ENCODE measurements at regions not wholly inside any gene's neighbourhood (a gene's known extent, or its start where the extent isn't known, plus 50 kb on each side); places are given as distances from the start of the nearest gene placed in this dataset.

GRCh38 chr18:44548291-44549221, 132.1 kb upstream of the SETBP1 start:
- intact Hi-C loops (cut with micrococcal nuclease): no loop called here

GRCh38 chr18:44552706-44553105, 128.0 kb upstream of the SETBP1 start:
- H3K27ac Mint-ChIP-seq: no peak overlapping the region
- H3K9me3 Mint-ChIP-seq: peaks cover 0 to 2% of the 10 kb centered on the region in 2 donors
- TF ChIP-seq, protein P1, sequence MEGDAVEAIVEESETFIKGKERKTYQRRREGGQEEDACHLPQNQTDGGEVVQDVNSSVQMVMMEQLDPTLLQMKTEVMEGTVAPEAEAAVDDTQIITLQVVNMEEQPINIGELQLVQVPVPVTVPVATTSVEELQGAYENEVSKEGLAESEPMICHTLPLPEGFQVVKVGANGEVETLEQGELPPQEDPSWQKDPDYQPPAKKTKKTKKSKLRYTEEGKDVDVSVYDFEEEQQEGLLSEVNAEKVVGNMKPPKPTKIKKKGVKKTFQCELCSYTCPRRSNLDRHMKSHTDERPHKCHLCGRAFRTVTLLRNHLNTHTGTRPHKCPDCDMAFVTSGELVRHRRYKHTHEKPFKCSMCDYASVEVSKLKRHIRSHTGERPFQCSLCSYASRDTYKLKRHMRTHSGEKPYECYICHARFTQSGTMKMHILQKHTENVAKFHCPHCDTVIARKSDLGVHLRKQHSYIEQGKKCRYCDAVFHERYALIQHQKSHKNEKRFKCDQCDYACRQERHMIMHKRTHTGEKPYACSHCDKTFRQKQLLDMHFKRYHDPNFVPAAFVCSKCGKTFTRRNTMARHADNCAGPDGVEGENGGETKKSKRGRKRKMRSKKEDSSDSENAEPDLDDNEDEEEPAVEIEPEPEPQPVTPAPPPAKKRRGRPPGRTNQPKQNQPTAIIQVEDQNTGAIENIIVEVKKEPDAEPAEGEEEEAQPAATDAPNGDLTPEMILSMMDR (IDR thresholded peaks at IDR 0.05): no peak
- DNase-seq: no peak
- H3K36me3 ChIP-seq (ENCODE audit: control insufficient read depth, insufficient read depth, low read length): no peaks in the 10 kb centered on the region
- H3K4me1 ChIP-seq (ENCODE audit: control insufficient read depth, insufficient read depth, low read length): peaks cover 3% of the 10 kb centered on the region
- no peaks in the 10 kb centered on the region for H3K27me3 ChIP-seq (ENCODE audit: control insufficient read depth, insufficient read depth, low read length)
- no peak overlapping the region for H3K4me3 ChIP-seq (ENCODE audit: low read length)
- no peaks in the 10 kb centered on the region for H3K27me3 Mint-ChIP-seq (ENCODE audit: low read depth in 2 of 2)
- peaks cover 17 to 20% of the 10 kb centered on the region in 2 donors for H3K4me1 Mint-ChIP-seq
- whole genome bisulfite sequencing (ENCODE audit: insufficient coverage): 82% methylated on average over 2 of the region's 2 CpGs
- peaks cover 6% of the 10 kb centered on the region for H3K36me3 Mint-ChIP-seq
- H3K4me3 Mint-ChIP-seq: no peak overlapping the region
- intact Hi-C loops (cut with micrococcal nuclease): no loop called here
- no peak for ATAC-seq
- no peak overlapping the region for H3K27ac ChIP-seq (ENCODE audit: low read length)
- H3K9me3 ChIP-seq (ENCODE audit: control insufficient read depth, insufficient read depth, low read length): no peaks in the 10 kb centered on the region

More at GRCh38 chr18:44548291-44549221, 132.1 kb upstream of the SETBP1 start:
- WGBS (ENCODE audit: insufficient coverage): 65% methylated on average over 6 of the region's 7 CpGs
- no peaks in the 10 kb centered on the region for H3K27me3 ChIP-seq (ENCODE audit: control insufficient read depth, insufficient read depth, low read length)
- no peaks in the 10 kb centered on the region for H3K27me3 Mint-ChIP-seq (ENCODE audit: low read depth in 2 of 2)
- peak overlapping the region in 1 of 2 donors; percentile 8 for H3K27ac Mint-ChIP-seq
- no peaks in the 10 kb centered on the region for H3K36me3 ChIP-seq (ENCODE audit: control insufficient read depth, insufficient read depth, low read length)
- no peak overlapping the region for H3K4me3 Mint-ChIP-seq
- no peak overlapping the region for H3K27ac ChIP-seq (ENCODE audit: low read length)
- H3K4me1 ChIP-seq (ENCODE audit: control insufficient read depth, insufficient read depth, low read length): peaks cover 3% of the 10 kb centered on the region
- H3K9me3 Mint-ChIP-seq: peaks cover 0 to 4% of the 10 kb centered on the region in 2 donors
- H3K4me1 Mint-ChIP-seq: peaks cover 17 to 26% of the 10 kb centered on the region in 2 donors
- ATAC-seq (no peak), DNase-seq (no peak)
- no peaks in the 10 kb centered on the region for H3K9me3 ChIP-seq (ENCODE audit: control insufficient read depth, insufficient read depth, low read length)
- H3K4me3 ChIP-seq (ENCODE audit: low read length): no peak overlapping the region
- TF ChIP-seq, protein P1 (IDR thresholded peaks at IDR 0.05): no peak
- peaks cover 6% of the 10 kb centered on the region for H3K36me3 Mint-ChIP-seq

GRCh38 chr18:44556296-44556695, 124.4 kb upstream of the SETBP1 start:
- ATAC-seq: no peak

More at GRCh38 chr18:44556296-44556695, 124.4 kb upstream of the SETBP1 start:
- Mint-ChIP-seq H3K9me3 (peaks cover 0 to 2% of the 10 kb centered on the region in 2 donors), H3K4me1 (no peaks in the 10 kb centered on the region), H3K4me3 (no peak overlapping the region), H3K27ac (no peak overlapping the region), H3K27me3 (ENCODE audit: low read depth in 2 of 2) (no peaks in the 10 kb centered on the region), H3K36me3 (no peaks in the 10 kb centered on the region)
- 66% methylated on average over 3 of the region's 3 CpGs for WGBS (ENCODE audit: insufficient coverage)
- H3K27ac ChIP-seq (ENCODE audit: low read length): no peak overlapping the region
- H3K4me3 ChIP-seq (ENCODE audit: low read length): no peak overlapping the region
- no peaks in the 10 kb centered on the region for H3K27me3 ChIP-seq (ENCODE audit: control insufficient read depth, insufficient read depth, low read length)
- TF ChIP-seq, protein P1 (IDR thresholded peaks at IDR 0.05): no peak
- H3K9me3 ChIP-seq (ENCODE audit: control insufficient read depth, insufficient read depth, low read length): no peaks in the 10 kb centered on the region
- no peaks in the 10 kb centered on the region for H3K4me1 ChIP-seq (ENCODE audit: control insufficient read depth, insufficient read depth, low read length)
- no peak for DNase-seq
- intact Hi-C loops (cut with micrococcal nuclease): no loop called here
- no peaks in the 10 kb centered on the region for H3K36me3 ChIP-seq (ENCODE audit: control insufficient read depth, insufficient read depth, low read length)

All from natural killer cell (primary cell).